ENCODE measurements at regions not wholly inside any gene's neighbourhood (a gene's known extent, or its start where the extent isn't known, plus 50 kb on each side); places are given as distances from the start of the nearest gene placed in this dataset.

- Histone ChIP-seq H2BK5ac (ENCODE audit: insufficient read length, low read length) (no peak overlapping the region), H2AK5ac (ENCODE audit: insufficient read length, low read length) (no peak overlapping the region), H3K79me2 (ENCODE audit: insufficient read depth, low read length) (no peaks in the 10 kb centered on the region), H3K4me1 (ENCODE audit: insufficient read depth, low read length) (no peaks in the 10 kb centered on the region), H2BK12ac (ENCODE audit: insufficient read length, low read depth, low read length) (no peak overlapping the region), H2BK120ac (ENCODE audit: low read depth, low read length, poor library complexity, severe bottlenecking) (no peak overlapping the region), H3K27me3 (ENCODE audit: insufficient read depth, low read length) (no peaks in the 10 kb centered on the region), H4K91ac (ENCODE audit: insufficient read length, low read depth, low read length) (no peak overlapping the region), H3K18ac (ENCODE audit: insufficient read length, low read depth, low read length) (no peak overlapping the region), H2BK20ac (ENCODE audit: low read depth, low read length, poor library complexity, severe bottlenecking) (no peak overlapping the region), H3K23me2 (ENCODE audit: insufficient read length, low read depth, low read length, poor library complexity, severe bottlenecking) (no peaks in the 10 kb centered on the region), H3K4me2 (ENCODE audit: insufficient read depth, insufficient read length, low read length) (no peak overlapping the region), H2BK15ac (ENCODE audit: low read depth, low read length) (no peak overlapping the region), H3K23ac (ENCODE audit: insufficient read length, low read depth, low read length) (no peak overlapping the region), H4K20me1 (ENCODE audit: control insufficient read depth, insufficient read depth, insufficient read length) (no peaks in the 10 kb centered on the region), H3K14ac (ENCODE audit: insufficient read depth, low read length) (no peak overlapping the region), H3K9ac (ENCODE audit: extremely low read depth, insufficient read length, low read length) (no peak overlapping the region), H3K27ac (ENCODE audit: insufficient read length, low read depth, low read length) (no peak overlapping the region), H3T11ph (ENCODE audit: low read length) (no peak overlapping the region), H3K9me3 (ENCODE audit: control insufficient read depth, low read depth, low read length) (no peaks in the 10 kb centered on the region), H3K4ac (ENCODE audit: low read depth, low read length) (no peak overlapping the region), H2AFZ (ENCODE audit: low read length) (no peak overlapping the region), H3K56ac (ENCODE audit: insufficient read length, low read depth, low read length) (no peak overlapping the region), H4K8ac (replicated peaks; ENCODE audit: insufficient read length, low read depth, low read length) (no peak overlapping the region), H4K5ac (ENCODE audit: insufficient read length, low read depth, low read length) (no peak overlapping the region), H3K79me1 (ENCODE audit: insufficient read depth, low read depth, low read length, poor library complexity, severe bottlenecking) (no peaks in the 10 kb centered on the region)
- Mint-ChIP-seq H3K4me1 (no peaks in the 10 kb centered on the region), H3K4me3 (no peak overlapping the region), H3K27ac (no peak overlapping the region), H3K27me3 (ENCODE audit: low read depth) (peaks cover 6% of the 10 kb centered on the region), H3K36me3 (ENCODE audit: insufficient read depth in 1 of 3, low read depth in 3 of 3) (no peaks in the 10 kb centered on the region), H3K9me3 (no peaks in the 10 kb centered on the region)
- TF ChIP-seq CTCF (conservative IDR thresholded peaks at IDR 0.05) = no peak
- no CpG with 5 or more reads among the region's 8 CpGs for WGBS (ENCODE audit: extremely low coverage, insufficient read length, low lambda C conversion rate)
- DNase-seq = no peak
Observed at GRCh38 chr2:133863106-133863800, 295.0 kb upstream of the NCKAP5 start.
